GM18909 (cell line): ENCODE measurements at regions not wholly inside any gene's neighbourhood (a gene's known extent, or its start where the extent isn't known, plus 50 kb on each side); places are given as distances from the start of the nearest gene placed in this dataset.

Experiments used
- ATAC-seq: cut with Tn5 transposase; IDR thresholded peaks from one replicate; pipeline ENCODE4 v1.9.1; 2021; ENCODE audit warnings: mild to moderate bottlenecking; ENCODE audit not compliant: unreplicated experiment, poor library complexity

- ATAC-seq: no peak
Measured at GRCh38 chr10:78828647-78829539, 239.9 kb upstream of the ZMIZ1 start.

GRCh38 chr10:78829565-78829964 is 239.2 kb upstream of the ZMIZ1 start:
- no peak for ATAC-seq

GRCh38 chr10:78830062-78830975 is 238.4 kb upstream of the ZMIZ1 start:
- no peak for ATAC-seq

GRCh38 chr10:78830976-78831375 is 237.8 kb upstream of the ZMIZ1 start:
- no peak for ATAC-seq

GRCh38 chr10:78831461-78831860 is 237.3 kb upstream of the ZMIZ1 start:
- ATAC-seq: no peak

- ATAC-seq: no peak
Measured at GRCh38 chr10:78832281-78832680, 236.5 kb upstream of the ZMIZ1 start.

- ATAC-seq: no peak
Measured at GRCh38 chr10:78838141-78838657, 230.6 kb upstream of the ZMIZ1 start.

GRCh38 chr10:78843495-78843894 is 225.3 kb upstream of the ZMIZ1 start:
- ATAC-seq: no peak

GRCh38 chr10:78844960-78845607 is 223.7 kb upstream of the ZMIZ1 start:
- no peak for ATAC-seq

GRCh38 chr10:78846071-78846470 is 222.7 kb upstream of the ZMIZ1 start:
- ATAC-seq: no peak

- ATAC-seq: no peak
Measured at GRCh38 chr10:78846760-78847159, 222.0 kb upstream of the ZMIZ1 start.

GRCh38 chr10:78847485-78847884 is 221.3 kb upstream of the ZMIZ1 start:
- no peak for ATAC-seq

- ATAC-seq: no peak
Measured at GRCh38 chr10:78849115-78849514, 219.7 kb upstream of the ZMIZ1 start.

- ATAC-seq: no peak
Measured at GRCh38 chr10:78849731-78850130, 219.0 kb upstream of the ZMIZ1 start.

GRCh38 chr10:78850644-78851435 is 217.9 kb upstream of the ZMIZ1 start:
- no peak for ATAC-seq

- ATAC-seq: no peak
Measured at GRCh38 chr10:78851647-78852046, 217.1 kb upstream of the ZMIZ1 start.

- no peak for ATAC-seq
Measured at GRCh38 chr10:78852466-78853240, 216.1 kb upstream of the ZMIZ1 start.

GRCh38 chr10:78853864-78854263 is 214.9 kb upstream of the ZMIZ1 start:
- no peak for ATAC-seq

- ATAC-seq: no peak
Measured at GRCh38 chr10:78856421-78856820, 212.3 kb upstream of the ZMIZ1 start.
